D721Med (cell line): ENCODE measurements at regions not wholly inside any gene's neighbourhood (a gene's known extent, or its start where the extent isn't known, plus 50 kb on each side); places are given as distances from the start of the nearest gene placed in this dataset.

Experiments
- DNase-seq: peaks from one replicate; pipeline ENCODE4 v3.0.0; 2011; ENCODE audit warnings: low spot score; ENCODE audit not compliant: insufficient read length
- FAIRE-seq: peaks from 2 replicates; lab custom pipeline; 2011; peaks lifted over from hg19 to GRCh38; lab: Jason Lieb, UNC
- TF ChIP-seq, protein P1 (sequence below): IDR thresholded peaks from 2 replicates; pipeline ENCODE4 v1.5.1; 2012; ENCODE audit warnings: mild to moderate bottlenecking, control low read depth; ENCODE audit not compliant: insufficient read depth; ENCODE audit errors: missing control alignments

DNA sequence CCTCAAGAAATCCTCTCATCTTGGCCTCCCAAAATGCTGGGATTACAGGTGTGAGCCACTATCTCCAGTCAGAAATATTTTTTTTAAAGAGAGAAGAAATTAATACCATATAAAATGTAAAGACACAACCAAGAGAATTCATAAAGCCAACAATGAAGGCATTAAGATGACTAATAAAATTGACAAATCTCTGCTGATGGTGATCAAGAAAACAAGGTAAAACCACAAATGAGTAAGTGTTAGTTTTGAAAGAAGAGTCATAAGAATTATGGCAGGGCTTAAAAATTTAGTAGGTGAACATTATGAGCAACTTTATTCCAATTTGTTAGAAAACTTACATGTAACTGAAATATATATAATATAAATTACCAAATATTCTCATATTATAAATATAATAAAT, 752.8 kb upstream of the CELF4 start:
- peak; percentile 79 for FAIRE-seq
- TF ChIP-seq, protein P1, sequence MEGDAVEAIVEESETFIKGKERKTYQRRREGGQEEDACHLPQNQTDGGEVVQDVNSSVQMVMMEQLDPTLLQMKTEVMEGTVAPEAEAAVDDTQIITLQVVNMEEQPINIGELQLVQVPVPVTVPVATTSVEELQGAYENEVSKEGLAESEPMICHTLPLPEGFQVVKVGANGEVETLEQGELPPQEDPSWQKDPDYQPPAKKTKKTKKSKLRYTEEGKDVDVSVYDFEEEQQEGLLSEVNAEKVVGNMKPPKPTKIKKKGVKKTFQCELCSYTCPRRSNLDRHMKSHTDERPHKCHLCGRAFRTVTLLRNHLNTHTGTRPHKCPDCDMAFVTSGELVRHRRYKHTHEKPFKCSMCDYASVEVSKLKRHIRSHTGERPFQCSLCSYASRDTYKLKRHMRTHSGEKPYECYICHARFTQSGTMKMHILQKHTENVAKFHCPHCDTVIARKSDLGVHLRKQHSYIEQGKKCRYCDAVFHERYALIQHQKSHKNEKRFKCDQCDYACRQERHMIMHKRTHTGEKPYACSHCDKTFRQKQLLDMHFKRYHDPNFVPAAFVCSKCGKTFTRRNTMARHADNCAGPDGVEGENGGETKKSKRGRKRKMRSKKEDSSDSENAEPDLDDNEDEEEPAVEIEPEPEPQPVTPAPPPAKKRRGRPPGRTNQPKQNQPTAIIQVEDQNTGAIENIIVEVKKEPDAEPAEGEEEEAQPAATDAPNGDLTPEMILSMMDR, result no peak
- DNase-seq, result no peak

DNA sequence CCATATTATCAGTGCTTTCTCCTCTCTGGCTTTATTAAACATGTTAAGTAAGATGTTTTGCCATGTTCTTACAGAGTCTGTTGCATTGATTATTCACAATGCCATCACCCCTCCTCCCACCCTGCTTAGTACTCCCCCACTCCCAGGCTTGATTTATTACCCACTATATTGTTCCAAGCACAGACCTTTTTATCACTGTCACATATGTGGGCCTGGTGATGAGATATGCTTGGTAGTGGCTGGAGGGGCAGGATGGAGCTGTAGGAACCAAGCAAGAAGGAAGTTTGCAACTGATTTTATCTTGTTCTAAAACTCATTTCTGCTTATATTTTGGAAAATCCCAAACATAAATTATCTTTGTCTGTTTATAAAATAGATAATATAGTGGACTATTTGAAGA, 748.2 kb upstream of the CELF4 start:
- TF ChIP-seq, protein P1, result no peak
- peak; percentile 16 for FAIRE-seq
- DNase-seq, result no peak

DNA sequence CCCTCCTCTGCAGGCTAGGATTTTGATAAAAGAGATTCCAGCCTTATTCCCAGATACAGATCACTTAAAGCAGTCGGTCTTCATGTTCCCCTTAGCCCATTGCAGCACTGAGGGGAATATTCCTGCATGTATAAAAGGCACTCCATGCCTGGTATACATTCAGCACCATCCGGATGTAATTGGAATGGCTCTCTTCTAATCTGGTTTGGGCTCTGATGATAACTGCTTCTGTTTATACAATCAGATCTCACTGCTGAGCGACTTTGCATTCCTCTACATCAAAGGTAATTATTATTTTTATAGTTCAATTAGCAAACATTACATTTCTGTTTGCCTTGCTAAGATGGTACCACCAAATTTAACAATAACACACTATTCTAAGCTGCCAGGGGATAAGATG, 746.9 kb upstream of the CELF4 start:
- DNase-seq (no peak), FAIRE-seq (no peak)
- TF ChIP-seq, protein P1, result no peak

DNA sequence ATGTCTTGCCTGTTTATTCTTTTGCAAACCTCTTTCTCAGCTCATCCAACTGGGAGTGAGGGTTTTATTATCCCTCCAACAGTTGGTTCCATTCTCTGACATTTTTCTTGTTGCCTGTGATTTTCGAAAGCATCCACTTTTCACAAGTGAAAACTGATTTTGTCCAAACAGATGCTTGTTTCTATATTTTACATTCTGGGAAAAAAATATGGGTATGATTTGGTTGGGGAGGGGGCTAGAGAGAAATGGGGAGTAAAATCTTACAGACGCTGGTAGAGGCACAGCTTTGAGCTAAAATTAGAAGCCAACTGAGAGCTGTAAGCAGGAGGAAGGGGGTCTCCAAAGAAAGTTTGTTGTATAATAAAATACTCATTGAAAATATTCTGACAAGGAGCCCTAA, 745.3 kb upstream of the CELF4 start:
- no peak for FAIRE-seq
- no peak for DNase-seq
- TF ChIP-seq, protein P1, result no peak

DNA sequence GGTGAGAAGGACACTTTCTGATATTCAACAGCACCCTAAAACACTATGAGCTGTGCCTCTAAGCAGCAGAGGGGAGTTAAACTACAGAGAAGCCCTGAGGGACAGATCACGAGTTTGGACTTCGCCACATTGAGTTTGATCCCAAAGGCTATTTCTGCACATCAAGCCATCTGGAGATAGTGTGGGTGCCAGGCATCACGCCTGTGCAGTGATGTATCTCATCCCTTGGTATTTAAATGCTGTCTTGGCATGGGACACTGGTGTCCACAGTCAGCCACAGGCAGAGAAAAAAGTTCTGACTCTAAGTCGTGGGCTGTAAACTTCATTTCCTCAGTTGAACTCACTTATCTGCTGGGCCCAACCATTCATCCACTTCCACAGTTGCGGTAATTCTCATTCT, 742.3 kb upstream of the CELF4 start:
- DNase-seq (no peak), FAIRE-seq (no peak)
- TF ChIP-seq, protein P1, result no peak

DNA sequence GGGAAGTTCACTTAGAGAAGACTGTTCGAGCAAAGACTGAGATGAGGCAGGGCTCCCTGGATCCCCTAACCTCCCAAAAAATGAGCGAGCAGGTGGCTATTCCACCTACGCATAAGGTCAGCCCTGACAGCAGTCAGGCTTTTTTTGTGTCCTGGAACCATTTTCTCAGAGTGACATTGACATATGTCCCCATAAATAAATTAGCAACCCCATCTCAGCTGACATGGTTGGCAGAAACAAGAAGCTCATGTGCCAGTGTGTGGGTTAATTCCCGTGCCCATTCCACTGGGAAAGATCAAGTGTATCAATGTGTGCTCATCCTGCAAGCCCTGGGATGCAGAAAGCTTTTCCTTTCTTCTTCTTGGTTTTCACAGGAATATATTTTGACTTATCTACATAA, 740.4 kb upstream of the CELF4 start:
- DNase-seq (no peak), FAIRE-seq (no peak)
- TF ChIP-seq, protein P1, result no peak

DNA sequence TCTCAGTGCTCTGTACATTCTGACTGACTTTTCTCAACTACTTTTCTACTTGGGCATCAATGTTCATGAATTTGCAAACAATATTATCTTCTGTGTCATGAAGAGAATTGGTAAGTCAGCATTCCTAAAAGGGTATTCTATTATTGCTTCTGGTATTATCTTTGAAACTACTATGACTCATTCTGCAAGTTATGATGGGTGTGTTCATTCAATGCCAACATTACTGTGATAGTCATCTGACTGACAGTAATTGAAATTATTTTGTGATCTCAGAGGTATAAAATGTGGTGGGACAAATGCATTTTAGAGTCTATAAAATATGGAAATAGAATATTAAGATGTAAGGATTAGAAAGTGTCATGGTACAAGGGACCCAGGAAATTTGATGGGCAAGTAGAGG, 736.0 kb upstream of the CELF4 start:
- FAIRE-seq, result peak; percentile 76
- TF ChIP-seq, protein P1, result no peak
- no peak for DNase-seq
